Peyer's patch (tissue), 4 donors: ENCODE measurements at regions not wholly inside any gene's neighbourhood (a gene's known extent, or its start where the extent isn't known, plus 50 kb on each side); places are given as distances from the start of the nearest gene placed in this dataset.

Experiments
- POLR2A ChIP-seq, 2 donors: fragments of 450-650 bp; IDR thresholded peaks; one replicate each; pipeline ENCODE4 v1.5.1; 2017; ENCODE audit warnings: antibody characterized with exemption in 2 of 2, mild to moderate bottlenecking in 2 of 2, moderate library complexity in 2 of 2
- TF ChIP-seq, protein P1 (sequence below), 6 experiments: fragments of 450-650 bp in 4 of 6; fragments of 200-600 bp in 2 of 6; sonication (generic) in 1 of 6; IDR thresholded peaks; one replicate each; pipeline ENCODE4 v1.5.1; 2017 to 2019; ENCODE audit warnings: antibody characterized with exemption in 6 of 6, mild to moderate bottlenecking in 3 of 6, moderate library complexity in 1 of 6

DNA sequence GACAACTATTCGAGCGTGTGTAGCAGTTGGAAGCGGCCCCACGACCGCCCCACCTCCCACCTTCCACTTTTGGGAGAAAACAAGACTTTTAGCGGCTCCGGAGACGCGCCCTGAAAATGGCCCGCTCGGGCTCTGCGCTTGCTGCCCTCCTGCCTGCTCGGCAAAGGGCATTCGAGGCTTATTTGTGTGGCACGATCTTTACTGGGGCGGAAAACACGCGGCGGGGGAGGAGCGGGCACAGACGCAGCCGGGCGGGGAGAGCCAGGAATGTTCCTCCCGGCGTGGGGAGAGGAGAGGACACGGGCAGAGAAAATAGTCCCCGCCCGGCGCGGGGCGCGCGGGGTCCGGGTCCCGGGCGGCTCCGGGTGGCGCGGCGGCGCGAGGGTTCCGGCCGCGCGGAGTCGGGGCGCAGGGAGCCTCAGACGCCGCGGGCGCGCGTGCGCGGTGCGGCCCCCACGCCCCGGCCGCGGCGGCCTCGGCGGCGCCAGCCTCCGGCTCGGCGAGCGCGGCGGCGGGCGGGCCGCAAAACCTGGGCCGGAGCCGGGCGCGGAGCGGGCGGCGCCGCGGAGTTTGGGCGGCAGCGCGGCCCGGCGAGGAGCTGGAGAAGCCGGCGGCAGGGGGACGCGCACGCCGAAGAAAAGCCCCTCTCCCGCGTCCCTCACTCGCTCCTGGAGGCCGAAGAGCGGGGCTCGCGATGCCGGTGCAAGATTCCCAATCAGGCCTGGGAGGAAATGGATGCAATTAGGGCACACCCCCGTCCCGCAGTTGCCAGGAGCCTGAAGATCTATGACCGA, 90.0 kb upstream of the ARID1B start:
- TF ChIP-seq POLR2A (IDR thresholded peaks at IDR 0.05): peak; percentile 85
- TF ChIP-seq, protein P1, sequence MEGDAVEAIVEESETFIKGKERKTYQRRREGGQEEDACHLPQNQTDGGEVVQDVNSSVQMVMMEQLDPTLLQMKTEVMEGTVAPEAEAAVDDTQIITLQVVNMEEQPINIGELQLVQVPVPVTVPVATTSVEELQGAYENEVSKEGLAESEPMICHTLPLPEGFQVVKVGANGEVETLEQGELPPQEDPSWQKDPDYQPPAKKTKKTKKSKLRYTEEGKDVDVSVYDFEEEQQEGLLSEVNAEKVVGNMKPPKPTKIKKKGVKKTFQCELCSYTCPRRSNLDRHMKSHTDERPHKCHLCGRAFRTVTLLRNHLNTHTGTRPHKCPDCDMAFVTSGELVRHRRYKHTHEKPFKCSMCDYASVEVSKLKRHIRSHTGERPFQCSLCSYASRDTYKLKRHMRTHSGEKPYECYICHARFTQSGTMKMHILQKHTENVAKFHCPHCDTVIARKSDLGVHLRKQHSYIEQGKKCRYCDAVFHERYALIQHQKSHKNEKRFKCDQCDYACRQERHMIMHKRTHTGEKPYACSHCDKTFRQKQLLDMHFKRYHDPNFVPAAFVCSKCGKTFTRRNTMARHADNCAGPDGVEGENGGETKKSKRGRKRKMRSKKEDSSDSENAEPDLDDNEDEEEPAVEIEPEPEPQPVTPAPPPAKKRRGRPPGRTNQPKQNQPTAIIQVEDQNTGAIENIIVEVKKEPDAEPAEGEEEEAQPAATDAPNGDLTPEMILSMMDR (IDR thresholded peaks at IDR 0.05): peak in 1 of 6 experiments; percentile 9
